GM21528 (cell line): ENCODE measurements at regions not wholly inside any gene's neighbourhood (a gene's known extent, or its start where the extent isn't known, plus 50 kb on each side); places are given as distances from the start of the nearest gene placed in this dataset.
"Not testable (repeated sequence)": the region's sequence is repeated elsewhere in the genome, so short reads cannot be mapped to it uniquely, and the experiment has no call there.

Experiments
- ATAC-seq: cut with Tn5 transposase; IDR thresholded peaks from one replicate; pipeline ENCODE4 v1.9.1; 2021; ENCODE audit warnings: mild to moderate bottlenecking, moderate library complexity; ENCODE audit not compliant: unreplicated experiment, low FRiP score

GRCh38 chr1:47655521-47656300 lies 217.9 kb downstream of the FOXD2 start:
- ATAC-seq, result no peak

- no peak for ATAC-seq
These were observed 219.2 kb downstream of the FOXD2 start for GRCh38 chr1:47656719-47657685.

GRCh38 chr1:47658161-47658920 lies 220.5 kb downstream of the FOXD2 start:
- ATAC-seq, result no peak

GRCh38 chr1:47659146-47659545 lies 221.3 kb downstream of the FOXD2 start:
- no peak for ATAC-seq

GRCh38 chr1:47660622-47661021 lies 222.8 kb downstream of the FOXD2 start:
- ATAC-seq, result no peak

GRCh38 chr1:47661040-47661439 lies 223.2 kb downstream of the FOXD2 start:
- ATAC-seq, result no peak

- ATAC-seq, result no peak
These were observed 224.2 kb downstream of the FOXD2 start for GRCh38 chr1:47662068-47662467.

- ATAC-seq, result no peak
These were observed 225.4 kb downstream of the FOXD2 start for GRCh38 chr1:47663286-47663685.

- no peak for ATAC-seq
These were observed 226.5 kb downstream of the FOXD2 start for GRCh38 chr1:47664356-47664755.

GRCh38 chr1:47664896-47665295 lies 227.1 kb downstream of the FOXD2 start:
- not testable (repeated sequence) for ATAC-seq

- ATAC-seq, result no peak
These were observed 231.3 kb downstream of the FOXD2 start for GRCh38 chr1:47669081-47669585.

GRCh38 chr1:47672622-47673021 lies 234.8 kb downstream of the FOXD2 start:
- no peak for ATAC-seq

GRCh38 chr1:47674189-47674588 lies 236.3 kb downstream of the FOXD2 start:
- ATAC-seq, result no peak

- ATAC-seq, result no peak
These were observed 237.3 kb downstream of the FOXD2 start for GRCh38 chr1:47675047-47675675.

GRCh38 chr1:47675721-47676120 lies 237.9 kb downstream of the FOXD2 start:
- ATAC-seq, result no peak

- ATAC-seq, result no peak
These were observed 238.6 kb downstream of the FOXD2 start for GRCh38 chr1:47676311-47677054.

- ATAC-seq, result no peak
These were observed 239.5 kb downstream of the FOXD2 start for GRCh38 chr1:47677241-47677940.

- no peak for ATAC-seq
These were observed 240.7 kb downstream of the FOXD2 start for GRCh38 chr1:47678464-47678980.
